Epithelial cell of esophagus (primary cell): ENCODE measurements at regions not wholly inside any gene's neighbourhood (a gene's known extent, or its start where the extent isn't known, plus 50 kb on each side); places are given as distances from the start of the nearest gene placed in this dataset.

Experiments
- DNase-seq: peaks from one replicate; pipeline ENCODE4 v3.0.0; 2010; ENCODE audit warnings: low read depth
- H3K4me3 ChIP-seq: 2 replicates; pipeline ENCODE4 v1.5.1; 2011; ENCODE audit warnings: mild to moderate bottlenecking, low read length, control low read depth
- CTCF ChIP-seq: IDR thresholded peaks from 2 replicates; pipeline ENCODE4 v1.5.1; 2011; ENCODE audit warnings: low read depth, mild to moderate bottlenecking, low read length, control low read depth, inconsistent platforms; ENCODE audit not compliant: insufficient read depth; ENCODE audit errors: missing control alignments

DNA sequence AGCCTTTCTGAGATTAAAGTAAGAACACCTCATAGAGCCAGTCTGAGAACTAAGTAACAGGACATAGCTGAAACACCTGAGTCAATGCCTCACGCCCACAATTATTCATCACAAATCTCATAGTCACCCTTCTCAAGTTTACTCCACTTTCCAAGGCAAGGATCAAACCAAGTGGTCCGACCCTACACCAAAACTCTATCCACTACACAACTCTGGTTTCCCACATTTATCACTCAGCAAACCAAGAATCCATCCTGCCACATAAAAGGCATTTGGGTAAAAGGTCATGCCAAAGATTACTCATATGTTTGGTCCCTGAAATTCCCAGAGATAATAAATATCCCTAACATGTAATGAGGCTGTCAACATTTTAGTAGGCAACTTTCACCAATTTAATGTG, 144.1 kb downstream of the RPAP3 start:
- peak; percentile 74 for DNase-seq
- no peak for TF ChIP-seq CTCF
- no peak overlapping the region for H3K4me3 ChIP-seq

DNA sequence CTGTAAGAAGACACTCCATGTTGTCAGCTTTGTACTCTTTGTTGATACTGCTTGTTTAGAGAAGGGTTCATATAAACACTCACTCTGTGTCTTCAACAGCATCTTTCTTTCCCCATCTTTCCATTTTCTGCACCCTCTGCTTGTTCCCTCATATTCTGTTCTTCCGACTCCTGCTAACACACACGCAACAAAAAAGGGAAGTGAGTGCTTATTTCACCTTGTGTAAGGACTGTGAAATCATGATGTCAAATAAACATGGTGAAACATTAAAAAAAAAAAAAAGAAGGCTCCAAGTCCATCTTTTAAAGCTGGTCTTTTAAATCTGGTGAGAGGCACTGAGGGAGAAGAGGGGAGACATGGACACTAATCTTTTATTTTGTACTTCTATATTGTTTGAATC, 145.4 kb downstream of the RPAP3 start:
- DNase-seq = no peak
- no peak for TF ChIP-seq CTCF
- H3K4me3 ChIP-seq = no peak overlapping the region

DNA sequence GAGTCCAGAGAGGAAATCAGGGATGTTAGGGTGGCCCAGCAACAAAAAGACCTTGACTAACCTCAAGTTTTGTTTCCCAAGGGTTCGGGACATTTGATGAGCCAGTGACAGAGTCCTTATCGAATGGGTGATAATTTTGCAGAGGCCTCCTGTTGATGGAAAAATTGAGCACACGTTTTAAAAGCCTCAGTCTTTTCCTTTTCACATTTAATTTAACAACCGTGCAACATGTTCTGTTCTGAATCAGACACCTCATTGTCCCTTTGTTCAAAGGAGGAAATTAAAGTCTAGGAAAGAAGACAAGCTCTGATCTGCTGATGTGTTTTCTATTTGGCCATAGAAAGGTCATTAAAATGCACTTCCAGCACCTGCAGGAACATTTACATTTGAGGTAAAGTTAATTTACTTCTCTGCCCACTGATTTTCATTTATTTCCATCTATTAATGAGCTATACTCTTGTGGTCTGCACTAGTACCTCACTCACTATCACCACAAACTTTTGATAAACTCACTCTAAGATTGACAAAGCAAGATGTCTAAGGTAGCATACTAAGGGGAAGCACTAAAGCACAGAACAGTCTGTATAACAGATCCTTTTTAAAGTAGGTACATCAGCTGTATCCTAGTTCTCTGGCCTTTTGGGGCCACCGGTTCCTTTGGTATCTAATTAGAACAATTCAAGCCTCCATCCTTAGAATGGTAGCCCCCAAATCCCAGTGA, 147.0 kb downstream of the RPAP3 start:
- no peak overlapping the region for H3K4me3 ChIP-seq
- TF ChIP-seq CTCF = no peak
- DNase-seq = no peak

DNA sequence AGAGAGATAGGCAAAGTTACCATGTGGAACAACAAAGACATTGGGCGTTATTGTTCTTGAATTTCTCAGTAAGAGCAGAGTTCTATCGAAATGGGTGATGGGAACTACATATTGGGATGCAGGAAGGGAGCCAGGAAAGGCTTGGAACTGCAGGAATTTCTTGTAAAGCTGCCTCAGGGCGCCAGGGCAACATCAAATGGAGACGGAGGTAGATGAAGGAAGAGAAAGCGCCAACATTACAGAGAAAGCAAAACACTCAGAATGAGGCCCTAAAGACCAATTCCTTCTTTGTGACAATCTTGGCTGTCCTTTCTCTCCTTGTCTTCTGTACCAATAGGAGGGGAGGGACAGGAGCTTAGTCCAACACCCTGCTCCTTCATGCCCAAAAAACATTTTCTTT, 148.4 kb downstream of the RPAP3 start:
- H3K4me3 ChIP-seq = no peak overlapping the region
- no peak for DNase-seq
- TF ChIP-seq CTCF = no peak

DNA sequence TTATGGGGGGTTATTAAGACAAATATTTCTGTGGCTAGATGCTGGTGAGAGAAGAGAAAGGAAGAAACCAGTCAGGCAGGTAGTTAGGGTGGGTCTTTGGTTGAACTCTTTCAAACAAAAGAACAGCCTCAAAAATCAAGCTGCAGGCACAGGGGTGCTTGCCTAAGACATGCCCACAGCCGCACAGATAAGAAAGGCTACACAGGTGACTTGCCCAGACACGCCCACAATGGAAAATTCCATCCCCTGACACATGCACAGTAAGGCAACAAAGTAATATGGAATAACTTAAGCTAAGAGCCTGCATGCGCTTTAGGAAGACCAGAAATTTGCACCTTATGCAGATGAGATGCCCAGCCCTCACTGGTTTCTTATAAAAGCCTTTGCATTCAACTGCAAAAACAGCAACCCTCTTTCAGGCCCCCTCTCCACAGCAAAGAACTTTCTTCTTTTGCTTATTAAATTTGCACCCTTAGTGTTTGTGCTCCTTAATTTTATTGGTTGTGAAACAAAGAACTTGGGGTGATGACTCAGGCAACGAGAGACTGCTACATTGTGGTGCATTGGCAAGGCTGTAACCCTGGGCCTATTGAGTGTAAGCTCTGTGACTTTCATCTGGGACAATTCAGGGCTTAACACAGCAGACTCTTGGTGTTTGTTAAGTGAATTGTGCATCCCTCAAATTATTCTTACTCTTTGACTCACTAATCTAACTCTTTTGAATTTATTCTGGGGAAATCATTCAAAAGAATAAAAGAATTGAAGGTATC, 149.4 kb downstream of the RPAP3 start:
- no peak for TF ChIP-seq CTCF
- peak; percentile 92 for DNase-seq
- H3K4me3 ChIP-seq = no peak overlapping the region

GRCh38 chr12:47554046-47554653, 151.7 kb downstream of the RPAP3 start:
- no peak for TF ChIP-seq CTCF
- no peak overlapping the region for H3K4me3 ChIP-seq
- DNase-seq = no peak
